NCI-H510A treated with DMSO at 0.1 percent for 48 hours (cell line): ENCODE measurements at regions not wholly inside any gene's neighbourhood (a gene's known extent, or its start where the extent isn't known, plus 50 kb on each side); places are given as distances from the start of the nearest gene placed in this dataset.
"Not testable (repeated sequence)": the region's sequence is repeated elsewhere in the genome, so short reads cannot be mapped to it uniquely, and the experiment has no call there.

Experiments used
- DNase-seq: peaks from one replicate; lab custom pipeline; 2025; lab: John Stamatoyannopoulos, UW

DNA sequence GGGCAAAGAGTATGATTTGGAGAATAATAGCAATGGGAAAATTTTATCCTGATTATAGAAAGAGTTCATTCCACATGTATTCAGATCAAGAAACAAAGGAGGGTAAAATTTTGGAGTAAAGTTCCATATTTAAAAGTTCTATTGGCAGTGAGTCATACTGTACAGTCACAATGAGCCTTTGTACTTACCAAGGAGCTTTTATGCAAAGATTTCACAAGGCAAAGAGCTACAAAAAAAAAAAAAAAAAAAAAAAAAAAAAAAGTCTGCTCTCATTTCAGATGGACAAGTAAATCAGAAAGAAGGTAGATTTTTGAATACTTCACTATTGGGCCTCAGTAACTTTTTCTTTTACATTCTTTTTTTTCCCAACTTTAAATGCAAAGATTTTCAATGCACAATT, 1802.2 kb upstream of the PIK3C3 start:
- no peak for DNase-seq

DNA sequence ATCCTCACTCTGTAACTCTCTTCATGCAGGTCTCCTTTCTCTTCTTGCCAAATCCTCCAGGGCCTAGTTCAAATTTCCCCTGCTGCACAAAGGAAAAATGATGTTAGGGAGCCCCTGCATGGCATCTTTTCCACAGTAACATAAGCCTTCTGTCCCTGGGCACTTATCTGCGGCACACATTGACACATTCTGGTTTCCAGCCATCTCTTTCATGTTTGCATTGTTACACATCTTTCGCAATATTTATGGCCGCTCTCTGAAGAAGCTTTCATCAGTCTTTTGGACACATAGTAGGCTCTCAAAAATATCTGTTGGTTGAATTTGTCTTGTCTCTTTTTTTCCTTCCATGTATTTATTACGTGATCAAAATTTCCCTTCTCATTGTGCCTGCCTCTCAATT, 1806.1 kb upstream of the PIK3C3 start:
- no peak for DNase-seq

DNA sequence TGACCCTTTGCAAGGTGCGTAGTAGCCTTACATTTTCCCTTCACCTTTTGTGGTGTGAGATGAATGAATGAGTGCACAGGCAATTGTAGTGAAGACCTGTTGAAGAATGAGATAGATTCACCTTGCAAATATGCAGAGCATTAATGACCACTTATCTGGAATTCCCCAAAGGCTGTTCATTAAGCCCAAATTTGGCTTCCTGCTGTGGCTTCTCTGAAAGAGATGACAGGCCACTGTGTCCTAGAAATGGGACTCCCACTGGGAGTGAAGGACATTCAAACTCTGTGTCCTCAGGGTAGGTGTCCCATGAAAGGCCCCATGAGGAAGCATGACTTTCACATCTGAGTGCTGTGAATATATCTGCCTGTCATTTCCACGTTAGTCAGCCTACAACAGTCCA, 1821.8 kb upstream of the PIK3C3 start:
- no peak for DNase-seq

DNA sequence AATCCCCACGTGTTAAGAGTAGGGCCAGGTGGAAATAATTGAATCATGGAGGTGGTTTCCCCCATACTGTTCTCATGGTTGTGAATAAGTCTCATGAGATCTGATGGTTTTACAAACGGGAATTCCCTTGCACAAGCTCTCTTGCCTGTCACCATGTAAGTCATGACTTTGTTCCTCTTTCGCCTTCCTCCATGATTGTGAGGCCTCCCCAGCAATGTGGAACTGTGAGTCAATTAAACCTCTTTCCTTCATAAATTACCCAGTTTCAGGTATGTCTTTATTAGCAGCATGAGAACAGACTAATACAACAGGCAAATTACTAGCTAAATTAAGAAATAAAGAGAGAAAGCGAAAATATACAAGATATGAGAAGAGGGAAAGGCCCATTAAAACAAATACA, 1822.6 kb upstream of the PIK3C3 start:
- not testable (repeated sequence) for DNase-seq

DNA sequence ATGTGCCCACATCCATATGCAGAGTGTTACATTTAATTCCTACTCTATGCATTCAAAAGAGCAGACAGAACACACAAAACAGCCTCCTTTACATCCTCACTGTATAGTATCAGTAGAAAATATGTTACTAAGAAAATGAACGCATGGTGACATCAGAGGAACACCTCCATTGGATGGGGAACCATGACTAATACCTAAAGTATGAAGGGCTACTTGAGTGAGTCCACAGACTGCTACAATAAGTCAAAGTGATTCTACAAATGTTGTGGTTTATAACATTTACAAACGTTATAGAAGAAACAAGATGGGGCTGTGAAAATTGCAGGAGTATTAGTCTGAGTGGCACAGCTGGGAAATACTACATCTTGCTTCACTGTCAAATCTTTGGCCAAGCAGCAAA, 1830.9 kb upstream of the PIK3C3 start:
- no peak for DNase-seq

DNA sequence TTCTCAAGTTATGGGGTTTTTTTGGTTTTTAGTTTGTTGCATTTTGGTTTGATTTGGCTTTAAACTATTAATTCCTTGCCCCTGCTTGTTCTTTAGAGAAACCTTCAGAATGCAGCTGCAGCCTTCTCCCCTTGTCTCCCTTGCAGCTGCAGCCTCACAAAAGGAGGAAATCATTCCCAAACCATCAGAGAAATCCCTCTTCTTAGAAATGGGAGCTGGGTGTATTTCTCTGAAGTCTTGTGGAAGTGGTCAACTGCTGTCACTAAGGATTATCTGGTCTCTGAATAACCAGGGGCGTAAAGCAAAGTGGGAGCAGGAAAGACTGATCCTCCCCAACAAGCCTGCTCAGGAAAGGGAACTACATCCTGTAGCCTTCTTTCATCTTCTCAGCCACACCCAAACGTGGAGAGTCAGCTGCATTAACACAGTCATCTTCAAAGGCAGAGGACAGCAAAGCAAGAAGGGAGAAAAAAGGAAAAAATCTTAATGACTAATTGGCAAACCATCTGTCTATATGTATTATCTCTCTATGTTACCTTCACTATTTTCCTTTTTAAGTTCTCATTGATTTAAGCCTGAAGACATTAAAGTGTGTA, 1834.1 kb upstream of the PIK3C3 start:
- DNase-seq: no peak

DNA sequence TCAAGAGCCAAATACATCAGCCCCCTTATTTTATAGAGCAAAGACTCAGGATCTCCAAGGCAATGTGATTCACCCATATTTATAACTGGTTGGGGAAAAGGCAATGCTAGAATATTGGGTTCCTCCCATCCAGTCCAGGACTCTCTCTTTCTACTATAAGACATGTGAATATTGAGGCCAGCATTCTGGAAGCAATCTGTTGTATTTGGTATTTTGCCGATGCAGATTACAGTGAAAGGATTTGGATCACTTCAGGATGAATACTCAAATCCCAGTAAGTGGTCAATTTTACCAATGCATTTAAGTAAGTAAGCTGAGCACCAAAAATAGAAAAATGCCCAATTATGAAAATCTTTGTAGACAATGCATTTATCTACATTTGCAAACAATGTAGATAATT, 1834.7 kb upstream of the PIK3C3 start:
- DNase-seq: no peak

DNA sequence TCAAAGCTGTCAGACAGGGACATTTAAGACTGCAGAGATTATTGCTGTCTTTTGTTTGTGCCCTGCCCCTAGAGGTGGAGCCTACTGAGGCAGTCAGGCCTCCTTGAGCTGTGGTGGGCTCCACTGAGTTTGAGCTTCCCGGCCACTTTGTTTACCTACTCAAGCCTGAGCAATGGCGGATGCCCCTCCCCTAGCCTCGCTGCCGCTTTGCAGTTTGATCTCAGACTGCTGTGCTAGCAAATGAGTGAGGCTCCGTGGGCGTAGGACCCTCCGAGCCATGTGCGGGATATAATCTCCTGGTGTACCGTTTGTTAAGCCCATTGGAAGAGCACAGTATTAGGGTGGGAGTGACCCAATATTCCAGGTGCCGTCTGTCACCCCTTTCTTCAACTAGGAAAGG, 1835.5 kb upstream of the PIK3C3 start:
- not testable (repeated sequence) for DNase-seq

DNA sequence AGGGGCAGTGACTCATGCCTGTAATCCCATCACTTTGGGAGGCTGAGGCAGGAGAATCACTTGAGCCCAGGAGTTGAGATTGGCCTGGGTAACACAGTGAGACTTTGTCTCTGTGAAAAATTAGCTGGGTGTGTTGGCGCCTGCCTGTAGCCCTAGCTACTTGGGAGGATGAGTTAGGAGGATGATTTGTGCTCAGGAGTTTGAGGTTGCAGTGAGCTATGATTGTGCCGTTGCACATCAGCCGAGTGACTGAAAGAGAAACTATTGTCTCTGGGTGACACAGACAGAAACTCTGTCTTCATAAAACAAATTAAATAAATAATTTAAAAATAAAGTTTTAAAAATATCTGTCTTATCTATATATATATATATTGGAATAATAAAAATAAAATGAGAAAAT, 1844.6 kb upstream of the PIK3C3 start:
- no peak for DNase-seq

DNA sequence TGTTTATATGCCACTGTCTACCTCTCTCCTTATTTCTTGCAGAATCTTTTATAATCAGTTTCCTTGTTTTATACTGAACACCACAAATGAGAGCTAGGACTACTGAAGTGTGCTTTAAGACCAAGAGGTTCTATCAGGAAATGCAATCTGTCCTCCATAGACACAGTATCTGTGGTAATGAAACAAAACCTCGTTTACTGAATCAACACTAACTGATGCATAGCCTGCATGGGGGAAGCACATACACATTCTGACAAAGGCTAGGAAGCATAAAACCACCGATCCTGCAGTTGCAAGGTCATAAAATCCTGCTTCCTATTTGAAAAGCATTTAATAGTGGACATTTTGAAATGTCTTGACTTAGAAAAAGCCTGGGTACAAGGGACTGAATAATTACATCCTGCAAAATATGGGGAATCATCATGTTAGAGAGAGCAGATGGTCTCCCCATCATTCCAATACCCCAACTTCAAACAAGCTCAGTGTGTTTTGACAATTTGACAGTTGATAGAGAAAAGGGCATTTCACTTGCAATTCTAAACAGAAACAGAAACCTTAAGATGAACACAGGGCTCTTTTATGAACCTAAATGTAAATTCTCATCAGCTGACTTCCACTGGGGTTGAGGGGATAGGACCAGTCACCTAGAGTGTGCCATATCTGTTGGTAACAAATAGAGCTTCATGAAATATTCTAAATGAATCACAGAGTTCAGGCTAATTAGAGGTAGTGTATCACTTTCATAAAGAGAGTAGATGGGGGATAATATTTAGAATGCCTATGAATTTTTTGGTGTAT, 1845.6 kb upstream of the PIK3C3 start:
- DNase-seq: peak; percentile 66

DNA sequence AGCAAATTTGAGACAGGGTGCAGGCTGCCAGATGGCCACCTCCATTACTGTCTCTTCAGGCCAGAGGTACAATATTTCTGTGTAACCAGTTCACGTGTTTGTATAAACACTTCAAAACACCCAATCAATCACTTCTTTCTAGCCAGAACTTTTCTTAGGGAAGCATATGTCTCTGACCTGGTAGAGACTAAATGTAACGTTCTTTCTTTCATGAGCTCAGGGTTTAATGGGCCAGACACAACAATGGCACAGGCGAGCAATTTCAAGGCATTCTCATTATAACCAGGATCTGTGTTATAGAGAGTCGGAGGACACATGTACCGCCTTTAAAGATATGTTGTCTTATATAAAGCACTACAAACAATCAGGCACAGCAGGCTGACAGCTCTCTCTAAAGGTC, 1846.4 kb upstream of the PIK3C3 start:
- DNase-seq: peak; percentile 66

DNA sequence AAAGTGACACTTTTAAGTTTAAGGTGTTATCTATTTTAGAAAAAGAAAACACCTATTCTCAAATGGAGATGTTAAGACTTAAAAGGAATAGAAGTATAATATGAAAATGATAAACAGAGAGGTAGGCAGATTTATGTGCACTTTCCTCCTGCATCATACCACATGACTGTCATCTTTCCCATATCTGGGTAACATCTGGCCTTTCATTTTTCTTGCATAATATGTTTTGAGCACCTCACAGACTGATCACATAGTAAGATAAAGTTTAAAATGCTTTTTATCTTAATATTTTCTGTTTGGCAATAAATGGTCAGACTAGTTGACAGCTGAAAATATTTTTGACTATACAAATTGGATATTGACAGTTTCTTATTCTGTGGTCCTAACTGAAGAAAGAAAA, 1852.1 kb upstream of the PIK3C3 start:
- DNase-seq: no peak

DNA sequence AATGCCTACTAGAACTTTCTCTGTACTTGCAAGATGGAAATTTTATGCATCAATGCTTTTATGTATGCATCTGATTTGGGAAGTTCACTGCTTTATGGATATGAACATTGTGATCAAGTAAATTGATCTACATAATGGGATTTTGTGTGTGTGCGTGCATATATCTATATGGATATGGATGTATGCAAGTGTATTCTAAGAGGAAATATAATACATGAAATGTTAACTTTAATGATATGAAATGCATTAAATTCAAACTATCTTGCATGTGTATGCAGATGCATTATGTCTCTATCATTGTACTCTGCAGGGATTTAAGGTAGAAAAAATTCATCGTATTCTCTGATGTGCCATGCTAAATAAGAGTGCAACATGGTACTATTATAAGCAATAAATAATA, 1855.4 kb upstream of the PIK3C3 start:
- no peak for DNase-seq

DNA sequence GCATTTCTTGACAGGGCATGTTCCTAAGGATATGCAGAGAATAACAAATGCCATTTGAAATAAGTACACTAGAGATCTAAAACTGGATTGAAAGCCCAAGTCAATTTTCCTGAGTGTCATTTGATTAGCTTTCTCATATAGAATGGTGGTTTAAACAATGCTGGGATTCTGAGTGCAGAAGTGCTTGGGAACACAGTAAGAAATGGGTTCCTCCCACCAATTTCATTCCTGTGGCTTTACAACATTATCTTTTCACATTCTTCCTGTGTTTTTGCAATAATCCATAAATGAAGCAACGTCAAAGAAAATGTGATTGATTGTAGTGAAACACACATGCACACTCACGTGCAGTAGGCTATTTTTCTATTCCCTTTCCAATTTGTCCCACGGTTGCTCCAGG, 1858.4 kb upstream of the PIK3C3 start:
- DNase-seq: no peak

DNA sequence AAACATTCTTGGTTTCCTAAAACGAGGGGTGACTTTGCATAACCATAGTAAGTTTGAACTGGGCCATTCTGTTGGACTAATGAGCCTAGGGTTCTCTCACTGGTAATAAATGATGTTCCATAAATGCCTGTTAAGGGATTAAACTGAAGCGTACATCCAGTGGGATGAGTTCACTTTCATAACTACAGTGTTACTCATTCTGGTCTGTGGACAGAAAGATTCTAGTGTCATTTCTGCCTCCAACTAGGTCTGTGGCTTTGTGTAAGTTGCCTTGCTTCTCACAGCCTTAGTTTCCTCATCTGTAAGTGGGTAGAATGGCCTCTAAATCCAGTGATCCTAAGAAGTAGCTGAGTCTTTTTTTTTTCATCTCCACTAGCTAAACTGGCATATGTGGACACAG, 1860.6 kb upstream of the PIK3C3 start:
- DNase-seq: no peak

DNA sequence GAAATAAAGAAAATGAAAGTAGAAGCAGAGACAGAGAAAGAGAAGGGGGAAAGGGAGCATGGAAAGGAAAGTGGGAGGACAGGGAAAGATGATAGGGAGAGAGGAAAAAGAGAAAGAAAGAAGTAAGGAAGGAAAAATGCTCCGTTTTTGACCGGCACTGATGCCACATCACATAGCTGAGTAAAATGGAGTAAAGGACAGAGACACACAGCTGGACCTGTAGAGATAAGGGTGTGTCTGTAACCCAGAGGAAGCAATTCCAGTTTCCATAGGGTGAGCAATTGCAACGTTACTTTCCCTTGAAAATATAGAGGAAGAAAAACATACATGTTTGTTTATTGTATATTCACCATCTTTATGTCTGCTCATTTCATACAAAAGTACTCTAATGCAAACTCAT, 1866.9 kb upstream of the PIK3C3 start:
- DNase-seq: no peak

DNA sequence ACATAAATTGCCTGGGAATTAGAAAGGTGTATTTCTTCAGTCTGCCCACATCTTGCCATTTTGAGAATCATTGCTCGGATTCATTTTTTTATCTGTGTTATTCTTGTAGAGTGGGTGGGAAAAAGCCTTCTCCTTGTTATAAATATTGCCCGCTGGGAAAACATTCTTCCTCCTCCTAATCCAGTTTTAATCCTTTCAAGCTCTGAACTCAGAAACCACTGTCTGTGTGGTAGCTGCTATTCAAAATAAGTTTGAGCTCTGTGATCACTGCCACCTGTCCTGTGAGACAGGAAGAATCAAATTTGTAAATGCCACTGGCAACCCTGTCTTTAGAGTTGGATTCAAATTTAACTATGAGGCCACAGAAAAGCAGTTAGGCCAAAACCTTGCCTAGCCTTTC, 1875.2 kb upstream of the PIK3C3 start:
- no peak for DNase-seq

DNA sequence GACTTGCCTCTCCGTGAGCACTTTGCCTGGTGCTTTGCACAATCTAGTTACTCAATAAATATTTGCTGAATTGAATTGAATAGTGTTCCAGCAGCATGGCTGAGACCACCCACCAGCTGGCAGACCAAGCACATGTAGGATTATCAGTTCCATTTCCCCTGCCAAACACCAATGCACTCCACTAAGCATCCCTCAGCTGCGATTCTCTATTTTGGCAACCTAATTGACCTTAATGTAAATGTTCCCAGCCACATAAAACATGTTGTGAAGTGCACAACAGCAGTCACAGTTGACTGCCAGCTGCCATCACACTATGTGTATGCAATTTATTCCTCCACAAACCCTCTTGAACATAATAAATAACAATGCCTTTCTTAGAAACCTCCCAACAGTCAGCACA, 1879.4 kb upstream of the PIK3C3 start:
- no peak for DNase-seq

DNA sequence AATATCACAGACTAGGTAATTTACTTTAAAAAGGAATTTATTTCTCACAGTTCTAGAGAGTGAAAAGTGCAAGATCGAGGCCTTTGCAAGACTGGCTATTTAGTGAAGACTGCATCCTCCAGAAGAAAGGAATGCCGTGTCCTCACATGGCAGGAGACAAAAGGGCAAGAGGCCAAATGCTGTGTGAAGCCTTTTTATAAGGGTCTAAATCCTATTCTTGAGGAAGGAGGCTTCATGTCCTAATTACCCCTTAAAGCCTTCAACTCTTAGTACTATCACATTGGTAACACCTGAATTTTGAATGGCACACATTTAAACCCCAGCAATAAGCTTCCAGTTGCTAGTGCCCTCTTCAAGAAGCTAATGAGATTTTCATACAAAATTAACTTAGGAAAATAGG, 1882.3 kb upstream of the PIK3C3 start:
- DNase-seq: no peak

DNA sequence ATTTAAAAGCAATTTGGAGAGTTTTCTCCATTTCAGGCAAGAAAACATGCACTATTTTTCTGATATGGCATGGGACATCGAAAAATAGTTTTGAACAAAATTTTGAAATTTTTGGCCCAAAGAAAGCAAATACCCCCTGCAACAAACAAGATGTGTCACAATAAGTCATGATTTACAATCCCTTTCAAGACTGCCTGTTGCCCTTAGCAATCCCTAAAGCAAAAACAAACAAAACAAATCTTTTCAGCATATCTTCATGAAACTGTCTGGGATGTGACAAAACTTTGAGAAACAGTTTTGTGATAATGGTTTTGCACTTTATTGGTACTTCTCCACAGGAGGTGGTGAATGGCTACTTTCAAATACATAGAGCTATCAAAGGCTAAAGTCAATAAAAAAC, 1888.7 kb upstream of the PIK3C3 start:
- no peak for DNase-seq

DNA sequence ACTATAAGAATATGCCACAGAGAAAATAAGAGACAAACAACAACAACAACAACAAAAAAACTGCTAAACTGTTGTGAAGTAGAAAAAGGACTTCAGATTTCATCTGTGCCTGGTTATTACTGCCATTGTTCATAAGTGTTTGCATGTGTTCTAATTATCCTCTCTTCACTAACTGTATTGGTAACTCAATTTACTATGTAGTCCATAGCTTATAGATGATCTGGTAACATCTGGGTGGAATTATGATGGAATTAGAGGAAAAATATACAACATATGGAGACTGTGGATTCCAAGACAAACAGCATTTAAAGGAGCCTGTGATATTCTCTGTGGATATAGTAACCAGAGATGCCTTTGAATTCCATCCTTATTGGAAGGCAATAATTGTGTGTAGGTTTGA, 1891.5 kb upstream of the PIK3C3 start:
- no peak for DNase-seq

DNA sequence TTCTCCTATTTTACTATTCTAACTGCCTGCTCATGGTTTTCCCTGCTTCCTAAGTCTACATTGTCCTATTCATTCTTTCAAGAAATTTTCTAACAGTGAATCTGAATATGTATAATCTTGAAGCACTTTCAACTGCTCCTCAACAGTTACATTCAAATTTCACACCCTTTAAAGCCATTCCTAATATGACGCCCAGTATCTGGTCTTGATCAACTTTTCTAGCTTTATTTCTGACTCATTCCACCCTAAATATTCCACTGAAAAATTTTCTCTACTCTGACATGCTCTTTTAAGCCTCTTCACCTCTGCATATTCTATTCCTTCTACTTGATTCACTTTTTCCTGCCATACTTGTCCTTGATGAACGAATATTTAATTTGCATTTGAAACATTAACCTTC, 1893.9 kb upstream of the PIK3C3 start:
- DNase-seq: no peak

DNA sequence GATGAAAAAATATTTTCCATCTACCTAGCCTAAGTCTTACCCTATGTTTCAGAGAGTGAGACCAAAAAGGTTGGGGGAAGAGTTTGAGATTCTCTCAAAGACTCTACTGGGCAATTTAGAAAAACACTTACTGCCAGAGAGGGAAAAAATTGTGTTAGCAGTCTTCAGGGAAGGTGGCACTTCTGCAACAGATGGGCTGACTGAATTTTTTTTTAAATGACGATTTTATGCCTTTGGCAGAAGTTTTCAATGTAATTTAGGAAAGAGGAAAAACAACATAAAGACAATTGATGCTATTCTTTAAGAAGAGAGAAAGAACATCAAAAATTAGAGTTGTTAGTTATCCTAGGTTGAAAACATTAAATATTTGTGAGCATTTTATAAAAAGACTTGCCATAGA, 1894.5 kb upstream of the PIK3C3 start:
- DNase-seq: no peak
